MM.1S (cell line): ENCODE measurements at regions not wholly inside any gene's neighbourhood (a gene's known extent, or its start where the extent isn't known, plus 50 kb on each side); places are given as distances from the start of the nearest gene placed in this dataset.

Experiments used
- EZH2 ChIP-seq: fragments of 300-600 bp; sonication (generic); optimal IDR thresholded peaks from 2 replicates; pipeline ENCODE3; 2017; ENCODE audit warnings: low read depth, mild to moderate bottlenecking, antibody characterized with exemption, low read length, mixed read lengths
- TF ChIP-seq, protein P1 (sequence below): fragments of 300-600 bp; sonication (generic); IDR thresholded peaks from 2 replicates; pipeline ENCODE4 v1.5.1; 2016; ENCODE audit warnings: antibody characterized with exemption, low read length, mixed read lengths

GRCh38 chr10:8705415-8705814 lies 650.9 kb downstream of the GATA3 start:
- TF ChIP-seq EZH2: no peak
- TF ChIP-seq, protein P1, sequence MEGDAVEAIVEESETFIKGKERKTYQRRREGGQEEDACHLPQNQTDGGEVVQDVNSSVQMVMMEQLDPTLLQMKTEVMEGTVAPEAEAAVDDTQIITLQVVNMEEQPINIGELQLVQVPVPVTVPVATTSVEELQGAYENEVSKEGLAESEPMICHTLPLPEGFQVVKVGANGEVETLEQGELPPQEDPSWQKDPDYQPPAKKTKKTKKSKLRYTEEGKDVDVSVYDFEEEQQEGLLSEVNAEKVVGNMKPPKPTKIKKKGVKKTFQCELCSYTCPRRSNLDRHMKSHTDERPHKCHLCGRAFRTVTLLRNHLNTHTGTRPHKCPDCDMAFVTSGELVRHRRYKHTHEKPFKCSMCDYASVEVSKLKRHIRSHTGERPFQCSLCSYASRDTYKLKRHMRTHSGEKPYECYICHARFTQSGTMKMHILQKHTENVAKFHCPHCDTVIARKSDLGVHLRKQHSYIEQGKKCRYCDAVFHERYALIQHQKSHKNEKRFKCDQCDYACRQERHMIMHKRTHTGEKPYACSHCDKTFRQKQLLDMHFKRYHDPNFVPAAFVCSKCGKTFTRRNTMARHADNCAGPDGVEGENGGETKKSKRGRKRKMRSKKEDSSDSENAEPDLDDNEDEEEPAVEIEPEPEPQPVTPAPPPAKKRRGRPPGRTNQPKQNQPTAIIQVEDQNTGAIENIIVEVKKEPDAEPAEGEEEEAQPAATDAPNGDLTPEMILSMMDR: no peak
